MM.1S (cell line): ENCODE measurements at regions not wholly inside any gene's neighbourhood (a gene's known extent, or its start where the extent isn't known, plus 50 kb on each side); places are given as distances from the start of the nearest gene placed in this dataset.

Experiments
- DNase-seq: peaks from one replicate; pipeline ENCODE4 v3.0.0-alpha.2; 2015
- H2AFZ ChIP-seq: fragments of 300-600 bp; sonication (generic); 2 replicates; pipeline ENCODE4 v1.6.0; 2016; ENCODE audit warnings: antibody characterized with exemption, low read length
- H3F3A ChIP-seq: fragments of 300-600 bp; sonication (generic); 2 replicates; pipeline ENCODE4 v1.6.1; 2016; ENCODE audit warnings: mild to moderate bottlenecking, antibody characterized with exemption, low read length, moderate library complexity, mixed read lengths; ENCODE audit not compliant: insufficient read depth
- H3K27ac ChIP-seq: fragments of 300-600 bp; sonication (generic); 2 replicates; pipeline ENCODE4 v1.5.1; 2016; ENCODE audit warnings: mild to moderate bottlenecking, low read length
- H3K27me3 ChIP-seq: fragments of 300-600 bp; sonication (generic); replicated peaks from 2 replicates; pipeline ENCODE4 v1.6.0; 2016; ENCODE audit warnings: low read length; ENCODE audit not compliant: insufficient read depth
- H3K36me3 ChIP-seq: fragments of 300-600 bp; sonication (generic); replicated peaks from 2 replicates; pipeline ENCODE4 v1.6.1; 2016; ENCODE audit warnings: mild to moderate bottlenecking, low read length, mixed read lengths; ENCODE audit not compliant: insufficient read depth
- H3K4me1 ChIP-seq: fragments of 300-600 bp; sonication (generic); 2 replicates; pipeline ENCODE4 v1.6.1; 2016; ENCODE audit warnings: low read length, mixed read lengths
- H3K4me2 ChIP-seq: fragments of 300-600 bp; sonication (generic); 2 replicates; pipeline ENCODE4 v1.6.0; 2016; ENCODE audit warnings: low read depth, low read length
- H3K4me3 ChIP-seq: fragments of 300-600 bp; sonication (generic); 2 replicates; pipeline ENCODE4 v1.5.1; 2016; ENCODE audit warnings: low read length, mixed read lengths
- H3K79me2 ChIP-seq: fragments of 300-600 bp; sonication (generic); 2 replicates; pipeline ENCODE4 v1.6.1; 2016; ENCODE audit warnings: mixed run types, low read length, mixed read lengths
- H3K9ac ChIP-seq: fragments of 300-600 bp; sonication (generic); 2 replicates; pipeline ENCODE4 v1.6.1; 2016; ENCODE audit warnings: low read length, mixed read lengths
- H3K9me2 ChIP-seq: fragments of 300-600 bp; sonication (generic); replicated peaks from 2 replicates; pipeline ENCODE4 v1.6.1; 2016; ENCODE audit warnings: mild to moderate bottlenecking, low read length, mixed read lengths; ENCODE audit not compliant: insufficient read depth
- H3K9me3 ChIP-seq: fragments of 300-600 bp; sonication (generic); replicated peaks from 2 replicates; pipeline ENCODE4 v1.6.1; 2016; ENCODE audit warnings: mild to moderate bottlenecking, low read length, mixed read lengths; ENCODE audit not compliant: insufficient read depth
- H4K20me1 ChIP-seq: fragments of 300-600 bp; sonication (generic); 2 replicates; pipeline ENCODE4 v1.6.1; 2016; ENCODE audit warnings: mild to moderate bottlenecking, low read length, moderate library complexity, mixed read lengths; ENCODE audit not compliant: insufficient read depth
- EZH2 ChIP-seq: fragments of 300-600 bp; sonication (generic); optimal IDR thresholded peaks from 2 replicates; pipeline ENCODE3; 2017; ENCODE audit warnings: low read depth, mild to moderate bottlenecking, antibody characterized with exemption, low read length, mixed read lengths
- EZH2phosphoT487 ChIP-seq: fragments of 300-600 bp; sonication (generic); IDR thresholded peaks from 2 replicates; pipeline ENCODE4 v1.6.1; 2018; ENCODE audit warnings: antibody characterized with exemption, low read length
- TF ChIP-seq, protein P1 (sequence below): fragments of 300-600 bp; sonication (generic); IDR thresholded peaks from 2 replicates; pipeline ENCODE4 v1.5.1; 2016; ENCODE audit warnings: antibody characterized with exemption, low read length, mixed read lengths

GRCh38 chr5:107100121-107100520 lies 570.6 kb downstream of the EFNA5 start:
- H3K9ac ChIP-seq = no peak overlapping the region

GRCh38 chr5:107099506-107099905 lies 571.2 kb downstream of the EFNA5 start:
- Histone ChIP-seq H3K79me2 (no peaks in the 10 kb centered on the region), H3K9me2 (no peaks in the 10 kb centered on the region), H3K36me3 (no peaks in the 10 kb centered on the region), H2AFZ (no peak overlapping the region), H3K27ac (no peak overlapping the region), H4K20me1 (no peaks in the 10 kb centered on the region), H3K4me1 (no peaks in the 10 kb centered on the region), H3K27me3 (no peaks in the 10 kb centered on the region), H3K4me3 (no peak overlapping the region), H3F3A (no peaks in the 10 kb centered on the region), H3K9me3 (no peaks in the 10 kb centered on the region), H3K9ac (no peak overlapping the region), H3K4me2 (no peak overlapping the region)
- TF ChIP-seq EZH2phosphoT487 (no peak), EZH2 (no peak)
- TF ChIP-seq, protein P1, sequence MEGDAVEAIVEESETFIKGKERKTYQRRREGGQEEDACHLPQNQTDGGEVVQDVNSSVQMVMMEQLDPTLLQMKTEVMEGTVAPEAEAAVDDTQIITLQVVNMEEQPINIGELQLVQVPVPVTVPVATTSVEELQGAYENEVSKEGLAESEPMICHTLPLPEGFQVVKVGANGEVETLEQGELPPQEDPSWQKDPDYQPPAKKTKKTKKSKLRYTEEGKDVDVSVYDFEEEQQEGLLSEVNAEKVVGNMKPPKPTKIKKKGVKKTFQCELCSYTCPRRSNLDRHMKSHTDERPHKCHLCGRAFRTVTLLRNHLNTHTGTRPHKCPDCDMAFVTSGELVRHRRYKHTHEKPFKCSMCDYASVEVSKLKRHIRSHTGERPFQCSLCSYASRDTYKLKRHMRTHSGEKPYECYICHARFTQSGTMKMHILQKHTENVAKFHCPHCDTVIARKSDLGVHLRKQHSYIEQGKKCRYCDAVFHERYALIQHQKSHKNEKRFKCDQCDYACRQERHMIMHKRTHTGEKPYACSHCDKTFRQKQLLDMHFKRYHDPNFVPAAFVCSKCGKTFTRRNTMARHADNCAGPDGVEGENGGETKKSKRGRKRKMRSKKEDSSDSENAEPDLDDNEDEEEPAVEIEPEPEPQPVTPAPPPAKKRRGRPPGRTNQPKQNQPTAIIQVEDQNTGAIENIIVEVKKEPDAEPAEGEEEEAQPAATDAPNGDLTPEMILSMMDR = no peak
- no peak for DNase-seq

More at GRCh38 chr5:107100121-107100520, 570.6 kb downstream of the EFNA5 start:
- no peaks in the 10 kb centered on the region for H3K9me3 ChIP-seq
- H3K4me2 ChIP-seq = no peak overlapping the region
- H3K27me3 ChIP-seq = no peaks in the 10 kb centered on the region
- H3K9me2 ChIP-seq = no peaks in the 10 kb centered on the region
- H3F3A ChIP-seq = no peaks in the 10 kb centered on the region
- H3K27ac ChIP-seq = no peak overlapping the region
- H4K20me1 ChIP-seq = no peaks in the 10 kb centered on the region
- H2AFZ ChIP-seq = no peak overlapping the region
- H3K79me2 ChIP-seq = no peaks in the 10 kb centered on the region
- no peak for DNase-seq
- TF ChIP-seq EZH2 (no peak), EZH2phosphoT487 (no peak)
- TF ChIP-seq, protein P1 = no peak
- H3K36me3 ChIP-seq = no peaks in the 10 kb centered on the region
- H3K4me3 ChIP-seq = no peak overlapping the region
- no peaks in the 10 kb centered on the region for H3K4me1 ChIP-seq

- H3K9ac ChIP-seq = no peak overlapping the region
- TF ChIP-seq, protein P1 = no peak
- TF ChIP-seq EZH2phosphoT487 = no peak
- TF ChIP-seq EZH2 = no peak
- no peak overlapping the region for H2AFZ ChIP-seq
- no peaks in the 10 kb centered on the region for H4K20me1 ChIP-seq
- no peak overlapping the region for H3K27ac ChIP-seq
- no peaks in the 10 kb centered on the region for H3F3A ChIP-seq
- H3K27me3 ChIP-seq = no peaks in the 10 kb centered on the region
- H3K4me3 ChIP-seq = no peak overlapping the region
- H3K4me1 ChIP-seq = no peaks in the 10 kb centered on the region
- H3K9me2 ChIP-seq = no peaks in the 10 kb centered on the region
- H3K4me2 ChIP-seq = no peak overlapping the region
- no peaks in the 10 kb centered on the region for H3K36me3 ChIP-seq
- H3K79me2 ChIP-seq = no peaks in the 10 kb centered on the region
- no peaks in the 10 kb centered on the region for H3K9me3 ChIP-seq
- no peak for DNase-seq
Observed at GRCh38 chr5:107092695-107093094, 578.0 kb downstream of the EFNA5 start.
